Spleen (tissue), 7 donors: ENCODE measurements at regions not wholly inside any gene's neighbourhood (a gene's known extent, or its start where the extent isn't known, plus 50 kb on each side); places are given as distances from the start of the nearest gene placed in this dataset.

ENCODE experiments used
- CTCF ChIP-seq, 11 experiments: fragments of 200-600 bp in 7 of 11; fragments of 450-650 bp in 4 of 11; sonication (generic) in 4 of 11; IDR thresholded peaks in 8 of 11; conservative IDR thresholded peaks in 3 of 11; 1 replicate in 7 of 11; 2 replicates in 4 of 11; pipeline versions ENCODE4 v1.4.0 to v1.8.0; 2016 to 2021; ENCODE audit warnings: antibody characterized with exemption in 11 of 11, inconsistent platforms in 4 of 11, mild to moderate bottlenecking in 1 of 11
- POLR2A ChIP-seq, 3 donors: fragments of 450-650 bp; IDR thresholded peaks; one replicate each; pipeline ENCODE4 v1.5.1; 2017; ENCODE audit warnings: antibody characterized with exemption in 3 of 3, mild to moderate bottlenecking in 1 of 3
- donor health status: DM: no; HTN: no; CAD: no; lungs with moderate emphysema.
- donor health status: DM: no; HTN: no; CAD: no.
- donor health status: DM: no; HTN: no; CAD: no.

DNA sequence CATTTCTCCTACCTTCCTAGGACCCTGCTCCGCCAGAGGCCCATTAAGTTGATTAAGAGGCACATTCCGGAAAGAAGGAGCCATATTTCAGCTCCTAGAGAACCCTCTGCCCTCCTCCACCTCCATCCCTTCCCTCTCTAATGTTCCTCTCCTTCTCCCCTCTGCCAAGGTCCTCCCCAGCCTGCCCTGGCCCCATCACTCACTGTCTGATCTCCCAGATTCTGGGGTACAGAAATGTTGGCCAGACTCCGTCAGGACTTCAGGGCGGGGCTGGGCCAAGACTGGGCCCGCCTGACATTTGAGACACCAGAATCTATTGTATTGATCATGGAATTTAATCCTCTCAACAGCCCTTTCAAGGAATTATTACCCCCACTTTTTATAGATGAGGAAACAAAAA is 136.1 kb downstream of the TMEM132E start:
- TF ChIP-seq CTCF (IDR thresholded peaks at IDR 0.05 in 8 of 11, conservative IDR thresholded peaks at IDR 0.05 in 3 of 11) (no peak), POLR2A (IDR thresholded peaks at IDR 0.05) (no peak)
